Activated naive CD8-positive, alpha-beta T cell treated with anti-CD3 and anti-CD28 coated beads, Interleukin-2, amount 50 U/mL, for 16 hours (primary cell): ENCODE measurements at regions not wholly inside any gene's neighbourhood (a gene's known extent, or its start where the extent isn't known, plus 50 kb on each side); places are given as distances from the start of the nearest gene placed in this dataset.

ENCODE experiments used
- DNase-seq: peaks from one replicate; pipeline ENCODE4 v3.0.0-alpha.2; 2020; ENCODE audit warnings: low read depth, low spot score

DNA sequence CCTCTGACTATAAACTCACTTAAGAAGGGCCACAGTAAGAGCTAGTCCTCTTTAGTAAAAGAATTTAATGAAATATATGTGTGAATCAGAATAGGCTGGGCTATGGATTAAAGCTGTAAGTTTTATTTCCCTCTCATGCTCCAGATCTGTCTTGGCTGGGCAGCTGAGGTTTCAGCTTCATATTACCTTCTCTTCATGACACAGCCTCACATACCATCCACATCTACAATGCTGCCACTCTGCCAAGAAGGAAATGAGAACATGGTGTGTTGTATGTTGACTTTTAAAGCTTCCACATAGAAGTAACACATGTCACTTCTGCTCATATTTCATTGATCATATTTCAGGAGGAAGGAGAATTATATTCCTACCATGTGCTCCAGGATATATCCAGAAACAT, 776.0 kb upstream of the ACO1 start:
- DNase-seq: no peak

DNA sequence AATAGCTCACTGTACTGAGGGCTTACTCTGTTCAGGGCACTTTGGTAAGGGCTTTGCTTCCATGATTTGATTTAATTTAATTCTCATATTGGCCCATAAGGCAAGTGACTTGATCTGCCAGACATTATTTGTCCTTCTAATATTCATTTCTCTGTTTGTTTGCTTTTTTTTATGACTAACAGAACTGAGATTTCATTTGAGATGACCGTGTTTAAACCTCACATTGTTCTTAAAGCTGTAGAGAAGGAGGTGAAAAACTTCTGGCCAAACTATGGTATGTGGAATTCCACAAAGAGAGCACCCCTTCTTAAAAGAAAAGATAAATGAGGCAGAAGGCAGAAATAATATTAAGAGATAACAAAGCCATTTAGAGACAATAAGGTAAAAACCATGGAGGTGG, 775.6 kb upstream of the ACO1 start:
- DNase-seq: no peak

DNA sequence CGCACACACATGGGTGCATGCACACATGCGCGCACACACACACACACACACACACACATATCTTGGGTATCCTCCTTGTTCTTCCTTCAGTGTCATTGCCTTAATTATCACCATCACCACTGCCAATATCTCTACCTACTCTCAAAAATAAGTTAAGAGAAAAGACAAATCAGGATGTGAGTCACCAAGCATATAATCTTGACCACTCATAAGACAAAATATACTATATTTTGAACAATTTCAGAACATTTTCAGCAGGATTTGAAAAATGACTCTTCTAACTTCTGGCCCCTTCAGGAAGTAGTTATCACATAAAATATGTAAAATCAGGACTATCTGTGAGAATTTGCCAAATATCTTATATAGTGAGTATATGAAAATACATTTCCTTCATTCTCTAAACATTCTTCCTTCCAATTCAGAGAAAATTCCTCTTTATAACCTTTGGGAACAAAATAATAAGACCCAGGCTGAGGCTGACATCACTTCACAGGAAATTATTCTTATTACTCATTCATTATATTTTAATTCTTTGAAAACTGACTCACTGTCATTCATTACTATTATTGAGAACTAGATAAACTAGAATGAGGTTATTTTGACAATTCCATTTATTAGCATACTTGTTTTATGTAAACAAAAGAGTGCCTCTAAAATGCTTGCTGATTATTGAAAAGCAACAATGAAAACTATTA, 772.0 kb upstream of the ACO1 start:
- DNase-seq: no peak

DNA sequence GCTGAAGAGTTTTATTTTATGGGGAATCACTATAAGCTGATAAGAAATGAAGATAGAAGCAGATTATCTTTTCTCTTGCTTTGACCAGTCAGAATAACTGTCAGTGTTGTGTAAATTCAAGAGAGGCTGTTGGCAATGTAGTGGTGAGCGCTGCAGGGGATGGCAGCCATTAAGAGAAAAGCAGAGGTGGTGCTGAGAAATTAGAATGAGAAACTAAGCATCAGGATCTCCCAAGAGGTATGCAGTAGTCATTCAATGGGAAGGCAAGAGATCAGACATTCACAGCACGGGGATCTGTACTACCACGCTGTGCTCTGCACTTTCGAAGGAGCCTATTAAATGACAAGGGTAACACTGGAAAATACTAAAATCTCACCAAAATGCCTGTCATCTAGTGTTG, 768.5 kb upstream of the ACO1 start:
- no peak for DNase-seq

DNA sequence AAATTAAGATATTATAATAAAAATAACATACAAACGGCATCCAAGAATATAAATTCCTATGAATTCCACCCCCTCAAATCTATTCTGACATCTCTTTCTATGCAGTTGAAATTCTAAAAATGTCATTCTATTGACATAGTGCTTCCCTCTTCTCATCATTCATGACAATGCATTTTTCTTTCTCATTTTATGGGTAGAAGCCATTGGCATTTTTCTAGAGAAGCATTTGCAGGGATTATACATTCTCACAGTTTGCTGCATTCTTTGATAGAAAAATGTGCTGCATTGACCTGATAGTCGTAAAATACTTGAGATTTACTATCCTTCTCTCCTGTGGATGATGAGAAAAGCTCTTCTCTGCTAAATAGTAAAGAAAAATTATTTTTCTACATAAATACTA, 760.9 kb upstream of the ACO1 start:
- no peak for DNase-seq

DNA sequence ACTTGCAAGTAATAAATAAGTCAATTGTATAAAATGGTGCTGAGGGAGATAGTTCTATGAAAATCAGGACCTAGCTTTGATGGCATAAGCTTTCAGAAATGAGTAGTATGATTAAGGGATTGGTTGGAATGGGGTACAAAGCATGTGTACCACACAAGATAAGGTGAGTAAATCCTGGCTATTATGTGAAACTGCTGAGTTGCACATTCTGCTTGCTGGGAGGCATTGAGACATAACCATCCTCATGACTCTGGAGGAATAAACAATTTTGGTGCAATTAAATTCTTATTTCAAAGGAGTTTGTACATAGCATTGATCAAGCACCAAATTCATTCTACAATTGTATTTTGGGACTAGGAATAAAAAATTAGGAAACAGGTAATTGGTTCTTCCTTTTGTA, 755.2 kb upstream of the ACO1 start:
- DNase-seq: no peak

DNA sequence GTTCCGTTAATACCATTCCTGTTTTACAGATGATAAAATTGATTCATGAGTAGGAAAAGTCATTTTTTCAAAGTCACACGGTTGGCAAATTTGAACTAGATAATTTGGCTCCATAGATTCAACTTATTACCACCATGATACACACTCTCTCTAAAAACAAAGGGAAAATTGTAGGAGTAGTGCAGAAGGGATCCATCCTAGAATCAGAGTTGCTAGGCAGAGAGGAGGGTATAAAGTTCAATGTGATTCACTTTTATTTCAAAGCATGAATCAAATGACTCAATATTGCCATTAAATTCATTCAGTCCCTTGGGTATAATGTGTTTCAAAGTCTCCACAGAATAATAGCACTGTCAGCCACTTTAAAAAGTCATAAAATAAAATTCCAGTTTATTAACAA, 747.2 kb upstream of the ACO1 start:
- no peak for DNase-seq

DNA sequence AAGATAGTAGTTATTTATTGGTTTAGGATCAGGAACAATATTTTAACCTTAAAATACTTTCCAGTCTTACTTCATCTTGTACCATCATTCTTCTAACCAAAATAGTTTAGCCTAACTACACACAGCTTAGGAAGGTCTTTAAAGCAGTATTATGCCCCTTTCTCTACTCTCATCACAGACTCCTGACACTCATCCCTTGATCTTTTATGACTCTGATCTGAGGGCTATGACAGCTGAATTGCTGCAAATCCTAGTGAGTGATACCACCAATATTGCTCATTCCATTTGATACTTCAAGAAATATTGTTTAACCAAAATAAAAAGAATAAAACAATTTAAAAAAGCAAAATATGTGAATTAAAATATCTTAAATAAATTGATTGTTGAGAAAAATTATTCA, 746.6 kb upstream of the ACO1 start:
- no peak for DNase-seq

DNA sequence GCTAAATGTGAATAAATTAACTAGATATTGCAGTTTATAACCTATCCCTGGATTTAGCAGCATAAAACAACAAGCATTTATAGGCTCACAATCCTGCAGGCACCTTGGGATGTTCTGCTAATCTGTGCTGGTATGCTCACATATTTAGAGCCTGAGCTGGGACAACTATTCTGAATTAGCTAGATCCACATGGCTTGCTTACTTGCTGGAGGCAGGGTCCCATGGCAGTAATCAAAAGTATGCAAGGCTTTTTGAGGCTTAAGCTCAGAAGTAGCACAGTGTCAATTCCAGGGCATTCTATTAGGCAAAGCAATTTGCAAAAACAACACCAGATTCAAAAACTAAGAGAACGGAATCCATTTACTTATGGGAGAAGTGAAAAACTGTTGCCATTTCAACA, 745.0 kb upstream of the ACO1 start:
- DNase-seq: no peak

DNA sequence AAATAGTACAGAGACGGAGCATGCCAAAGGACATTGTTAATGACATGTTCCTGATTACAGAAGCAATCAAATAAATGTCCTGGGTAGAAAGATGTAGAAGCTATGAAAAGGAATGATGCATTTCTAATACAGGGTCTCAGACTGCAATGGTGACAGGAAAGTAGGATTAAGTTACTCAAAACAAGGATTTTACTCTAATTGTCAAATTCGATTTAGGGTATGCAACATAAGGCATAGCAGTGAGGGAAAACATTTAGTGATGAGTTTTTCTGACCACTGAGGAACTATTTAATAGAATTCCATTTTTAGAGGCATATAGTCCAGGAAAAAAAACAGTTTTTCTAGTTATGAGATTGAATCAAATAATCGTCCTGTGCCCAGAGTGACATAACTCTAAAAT, 715.1 kb upstream of the ACO1 start:
- no peak for DNase-seq

DNA sequence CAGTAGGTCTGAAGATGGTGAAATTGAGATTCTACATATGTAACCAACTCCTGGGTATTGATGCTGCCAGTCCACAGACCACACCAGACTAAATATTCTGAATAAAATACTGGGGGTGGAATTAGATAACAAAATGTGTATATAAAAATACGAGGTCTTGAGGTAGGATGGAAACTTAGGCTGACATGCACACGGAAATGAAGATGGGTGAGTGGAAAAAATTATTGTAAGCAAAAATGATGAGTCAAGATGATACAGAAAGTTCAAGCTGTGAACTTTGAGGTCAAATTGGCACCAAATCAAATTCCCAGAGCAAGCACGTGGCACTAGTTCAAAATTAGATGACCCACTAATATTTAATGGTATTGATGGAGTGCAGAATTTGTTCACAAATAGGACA, 713.4 kb upstream of the ACO1 start:
- DNase-seq: no peak

DNA sequence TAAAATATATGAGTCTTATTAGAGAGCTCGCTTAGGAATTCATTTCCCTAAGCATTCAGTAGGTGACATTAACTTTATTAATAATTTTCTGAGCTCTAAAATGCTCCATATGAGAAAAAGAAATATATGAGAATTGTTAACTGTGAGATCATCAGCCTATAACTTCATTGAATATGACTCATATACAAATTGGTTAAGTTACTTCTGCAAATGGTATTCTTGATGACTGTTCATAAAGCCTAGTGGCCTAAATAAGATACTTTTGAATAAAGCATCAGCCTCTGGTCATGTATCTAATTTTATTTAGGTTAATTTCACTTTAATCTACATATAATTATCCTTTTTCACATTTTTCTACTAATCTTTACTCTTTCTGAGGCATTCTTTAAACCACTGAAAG, 710.2 kb upstream of the ACO1 start:
- DNase-seq: no peak

DNA sequence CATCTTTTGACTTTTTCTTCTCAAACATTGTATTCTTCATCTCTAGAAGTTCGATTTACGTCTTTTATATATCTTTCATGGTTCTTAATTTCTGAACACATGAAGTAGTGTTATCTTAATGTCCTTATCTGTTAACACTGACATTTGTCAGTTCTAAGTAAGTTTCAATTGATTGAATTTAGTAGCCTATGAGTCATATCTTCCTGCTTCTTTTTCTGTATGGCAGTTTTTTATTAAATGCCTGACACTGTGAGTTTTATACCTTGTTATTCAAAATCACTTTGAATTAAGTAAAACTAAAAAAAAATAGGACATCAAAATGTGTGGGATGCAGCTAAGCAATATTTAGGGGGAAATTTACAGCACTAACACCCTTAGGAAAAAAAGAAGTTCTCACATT, 707.0 kb upstream of the ACO1 start:
- DNase-seq: no peak

DNA sequence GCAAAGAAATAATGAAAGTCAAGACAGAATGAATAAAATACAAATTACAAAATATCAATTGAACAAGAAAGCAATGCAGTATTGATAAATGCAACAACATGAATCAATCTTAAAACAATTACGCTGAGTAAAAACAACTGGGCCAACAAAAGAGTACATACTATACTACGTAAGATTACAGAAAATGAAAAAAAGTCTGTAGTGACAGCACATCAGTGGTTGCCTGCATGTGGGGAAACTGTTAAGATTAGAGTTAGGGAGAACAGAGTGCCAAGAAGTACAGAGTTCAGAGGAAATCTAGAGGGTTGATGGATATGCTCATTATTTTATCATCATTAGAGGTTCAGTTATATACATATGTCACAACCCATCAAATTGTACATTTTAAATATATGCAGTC, 706.6 kb upstream of the ACO1 start:
- DNase-seq: no peak

DNA sequence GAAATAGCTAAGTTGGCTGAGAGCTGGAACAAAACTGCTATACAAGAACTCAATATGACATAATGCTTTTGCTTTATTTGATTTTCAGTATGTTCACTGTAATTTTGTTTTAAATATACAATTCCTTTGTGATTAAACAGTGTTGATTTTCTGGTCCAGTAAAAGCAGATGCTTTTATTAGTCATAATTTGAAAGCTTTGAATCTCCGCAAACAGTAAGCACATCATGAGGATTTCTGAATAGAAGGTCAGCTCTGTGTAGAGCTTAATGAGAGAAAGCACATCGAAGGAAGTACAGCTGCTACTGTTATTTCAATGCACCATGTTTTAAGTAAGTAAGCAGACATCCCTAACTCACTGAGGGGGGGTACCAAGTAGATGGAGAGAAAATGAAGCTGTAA, 701.3 kb upstream of the ACO1 start:
- DNase-seq: no peak

DNA sequence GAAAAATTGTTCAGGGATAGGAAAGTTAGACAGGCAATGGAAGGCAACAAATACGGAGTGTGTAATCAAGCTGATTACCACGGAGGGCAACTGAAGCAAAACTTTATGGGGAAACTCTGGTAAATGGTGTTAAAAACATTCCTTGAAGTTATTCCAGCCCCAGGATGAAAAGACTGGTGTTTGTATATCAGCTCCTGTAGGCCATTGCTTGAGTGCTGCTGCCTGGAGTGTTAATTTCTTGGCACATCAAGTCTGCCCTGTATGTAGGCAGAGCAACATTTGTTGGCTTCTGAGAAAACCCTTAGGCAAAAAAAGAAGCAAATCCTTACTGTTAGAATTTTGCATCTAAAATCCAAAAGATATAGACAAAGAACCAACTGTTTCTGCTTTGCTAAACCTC, 686.5 kb upstream of the ACO1 start:
- DNase-seq: no peak

DNA sequence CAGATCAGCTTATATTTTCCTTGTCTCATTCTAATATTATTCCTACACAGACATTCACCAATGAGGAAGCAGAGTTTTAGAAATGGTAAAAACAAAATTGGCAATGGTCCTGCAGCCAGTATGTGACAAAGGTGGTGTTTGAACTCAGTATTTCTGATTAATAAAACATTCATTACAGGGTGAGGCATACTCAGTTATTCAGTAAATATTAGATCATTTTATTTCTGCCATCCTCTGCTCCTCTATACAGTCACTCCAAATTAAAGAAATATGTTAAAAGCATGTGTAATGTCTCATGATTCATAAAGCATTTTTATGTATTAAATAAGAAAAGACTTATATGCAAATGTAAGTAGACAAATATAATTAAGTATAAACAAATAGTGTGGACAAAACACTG, 684.6 kb upstream of the ACO1 start:
- DNase-seq: no peak

DNA sequence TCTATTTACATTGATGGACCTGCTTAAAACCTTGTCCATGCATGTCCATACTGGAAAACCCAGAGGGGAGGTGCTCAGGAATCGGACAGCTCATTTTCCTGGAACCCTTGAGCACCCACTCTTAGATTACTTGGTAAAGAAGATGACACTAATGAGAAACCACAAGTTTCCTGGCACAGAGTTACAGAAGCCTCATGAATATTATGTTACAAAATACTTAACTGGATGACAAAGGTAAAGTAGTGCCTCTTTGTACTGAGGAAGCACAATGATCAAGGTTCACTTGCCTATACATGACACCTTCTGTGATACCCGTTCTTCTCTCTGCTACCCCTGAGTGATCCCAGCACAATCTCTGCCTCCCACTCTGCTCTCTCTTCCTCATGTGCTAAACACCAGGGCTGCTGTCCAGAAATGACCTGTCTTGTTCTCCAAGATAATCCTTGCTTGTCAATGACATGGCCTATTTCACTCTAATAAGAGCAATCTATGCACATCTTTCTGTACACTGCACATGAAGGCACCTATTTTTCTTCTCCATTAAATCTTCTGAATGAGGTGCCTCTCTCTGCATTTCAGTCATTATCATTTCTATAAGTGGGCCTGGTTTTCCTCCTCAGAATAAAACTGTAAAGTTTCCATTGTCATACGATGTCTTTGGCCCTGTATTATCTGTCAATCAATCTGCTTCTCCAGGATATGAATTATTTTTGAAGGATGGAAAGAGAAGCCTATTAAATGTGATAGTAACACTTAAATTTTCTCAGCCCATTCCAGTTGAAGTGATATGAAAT, 684.0 kb upstream of the ACO1 start:
- no peak for DNase-seq

DNA sequence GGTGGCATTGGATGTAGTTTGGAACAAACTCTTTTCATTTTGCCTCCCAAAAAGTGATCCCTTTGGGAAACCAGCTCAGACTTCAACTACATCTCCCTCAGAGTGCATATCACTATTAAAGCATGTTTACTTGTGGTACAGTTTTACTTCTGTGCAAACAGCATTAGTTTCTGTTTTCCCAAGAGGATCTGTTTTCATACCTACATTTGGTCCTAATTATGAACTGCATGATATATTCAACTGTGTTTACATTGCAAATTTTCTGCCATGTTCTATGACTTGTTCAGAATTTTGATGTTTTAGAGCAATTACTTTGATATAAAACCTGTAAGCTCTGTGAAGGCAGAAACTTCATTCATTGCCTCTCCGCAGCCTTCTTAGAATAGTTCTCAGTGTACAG, 681.5 kb upstream of the ACO1 start:
- DNase-seq: no peak

DNA sequence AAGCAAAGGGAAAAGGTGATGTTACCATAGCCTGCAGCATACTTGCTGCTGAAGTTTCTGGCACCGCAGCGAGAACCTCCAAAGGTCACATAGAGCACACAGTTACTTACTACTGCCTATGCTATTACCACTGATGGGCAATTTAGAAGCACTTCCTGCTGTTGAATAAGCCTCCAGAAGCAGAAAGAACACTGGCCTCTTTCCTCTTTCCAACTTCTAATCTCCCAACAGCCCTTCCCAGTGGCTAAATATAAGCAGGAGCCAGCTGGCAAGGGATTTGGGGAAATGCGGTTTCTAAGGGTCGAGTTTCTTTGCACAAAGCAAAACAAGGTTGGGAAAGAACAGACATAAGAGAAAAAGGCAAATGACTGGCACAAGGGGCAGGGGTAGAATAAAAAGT, 669.2 kb upstream of the ACO1 start:
- DNase-seq: no peak

DNA sequence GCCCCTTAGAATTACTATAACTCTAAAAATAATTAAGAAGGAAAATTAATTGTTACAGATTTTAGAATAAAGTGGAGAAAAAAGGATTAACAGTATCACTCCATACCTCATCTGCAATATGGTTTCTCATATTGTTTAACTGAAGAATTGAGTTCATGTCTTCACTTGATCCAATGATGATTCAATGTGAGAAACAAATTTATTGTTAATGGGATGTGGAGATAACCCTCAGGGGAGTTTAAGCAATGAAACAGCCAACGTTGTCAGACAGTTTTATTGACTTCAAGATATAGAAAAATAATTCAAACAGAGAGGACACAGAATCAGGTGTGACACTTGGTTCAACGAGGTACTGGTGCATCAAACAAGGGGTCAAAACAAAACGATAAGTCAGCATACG, 665.2 kb upstream of the ACO1 start:
- DNase-seq: no peak

DNA sequence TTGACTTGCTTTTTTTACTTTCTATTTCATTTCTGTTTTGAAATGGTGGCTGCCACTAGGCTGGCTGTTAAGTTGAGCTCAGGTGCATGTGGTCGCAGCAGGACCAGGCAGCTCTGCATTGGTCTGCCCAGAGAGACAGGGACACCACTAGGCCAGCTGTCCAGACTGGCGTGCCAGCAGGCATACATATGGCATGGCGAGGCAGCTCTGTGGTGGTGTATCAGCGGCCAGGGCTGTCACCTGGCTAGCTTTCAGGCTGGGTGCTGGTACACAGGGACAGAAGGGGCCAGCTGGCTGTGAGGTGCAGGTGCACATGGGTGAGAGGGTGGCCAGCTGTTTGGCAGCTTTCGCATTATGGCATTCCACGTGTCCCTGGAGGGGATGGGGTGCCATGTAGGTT, 654.0 kb upstream of the ACO1 start:
- DNase-seq: no peak

DNA sequence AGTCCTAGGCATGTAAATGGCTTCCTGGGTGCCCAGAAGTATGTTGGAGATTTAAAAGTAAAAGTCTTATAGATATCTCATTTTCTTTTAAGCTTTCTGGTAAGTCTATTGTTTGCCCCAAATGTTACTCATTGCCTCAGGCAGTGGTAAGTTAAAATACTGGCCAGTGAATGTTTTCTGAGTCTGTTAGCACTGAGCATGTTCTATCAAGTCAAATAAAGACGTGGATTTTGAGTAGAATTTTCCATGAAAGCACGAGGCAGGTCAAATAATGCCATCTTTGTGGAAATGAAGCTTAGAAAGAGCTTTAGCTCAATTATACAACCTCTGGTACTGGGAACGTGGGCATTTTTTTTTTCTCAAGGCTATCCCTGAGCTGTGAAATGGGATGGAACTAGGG, 651.3 kb upstream of the ACO1 start:
- DNase-seq: no peak
